D341Med (cell line): ENCODE measurements at regions not wholly inside any gene's neighbourhood (a gene's known extent, or its start where the extent isn't known, plus 50 kb on each side); places are given as distances from the start of the nearest gene placed in this dataset.
"Not testable (repeated sequence)": the region's sequence is repeated elsewhere in the genome, so short reads cannot be mapped to it uniquely, and the experiment has no call there.

ENCODE experiments used
- DNase-seq: peaks from one replicate; pipeline ENCODE4 v3.0.0; 2012; ENCODE audit warnings: low spot score

DNA sequence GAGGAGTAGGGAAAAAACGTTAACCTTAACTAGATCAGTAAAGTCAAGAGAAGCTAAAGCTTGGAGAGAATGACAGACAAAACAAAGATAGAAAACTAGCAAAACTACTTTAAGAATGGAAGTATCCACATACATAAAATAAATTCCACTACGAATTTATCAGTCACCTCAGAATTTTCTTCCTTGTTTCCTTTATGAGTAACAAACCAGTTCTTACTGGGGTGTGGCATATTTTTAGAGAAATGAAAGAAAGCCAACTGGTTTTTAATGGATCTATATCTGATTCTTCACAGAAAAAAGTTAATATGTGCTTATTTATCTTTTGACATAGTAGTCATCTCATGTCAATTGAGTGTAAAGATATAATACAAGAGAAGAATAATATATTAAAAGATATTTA, 2033.7 kb upstream of the CELF4 start:
- DNase-seq, result no peak

DNA sequence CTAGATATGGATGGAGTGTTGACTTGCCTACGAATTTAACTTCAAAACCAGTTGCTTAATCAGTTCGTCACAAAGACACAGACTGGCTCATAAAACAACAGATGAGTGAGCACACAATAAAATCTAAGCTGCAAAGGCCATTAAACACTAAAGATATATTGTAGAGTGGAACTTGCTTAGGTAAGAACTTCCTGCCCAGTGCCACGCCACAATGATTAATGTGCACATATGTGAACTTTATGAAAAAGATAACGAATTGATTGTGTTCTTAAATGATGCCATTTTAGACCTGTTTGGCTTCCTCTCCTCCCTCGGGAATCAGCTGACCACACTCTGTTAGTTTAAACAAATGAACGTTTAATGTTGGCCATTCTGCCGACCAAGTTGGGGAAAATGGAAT, 2031.3 kb upstream of the CELF4 start:
- no peak for DNase-seq

DNA sequence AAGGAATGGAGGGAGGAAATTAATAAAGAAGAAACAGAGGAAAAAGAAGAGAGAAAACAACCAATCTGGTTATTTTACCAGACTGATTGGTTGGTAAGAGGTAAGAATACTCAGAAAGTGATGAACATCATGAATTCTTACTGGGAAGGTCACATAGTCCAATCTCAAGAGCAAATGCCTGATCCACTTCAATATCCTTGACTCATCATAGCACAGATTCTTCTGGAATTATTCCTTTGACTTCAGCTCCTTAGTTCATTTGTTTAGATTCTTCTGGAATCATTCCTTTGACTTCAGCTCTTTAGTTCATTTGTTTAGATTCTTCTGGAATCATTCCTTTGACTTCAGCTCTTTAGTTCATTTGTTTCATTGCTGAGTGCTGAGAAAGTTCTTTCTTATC, 2030.6 kb upstream of the CELF4 start:
- DNase-seq, result no peak

DNA sequence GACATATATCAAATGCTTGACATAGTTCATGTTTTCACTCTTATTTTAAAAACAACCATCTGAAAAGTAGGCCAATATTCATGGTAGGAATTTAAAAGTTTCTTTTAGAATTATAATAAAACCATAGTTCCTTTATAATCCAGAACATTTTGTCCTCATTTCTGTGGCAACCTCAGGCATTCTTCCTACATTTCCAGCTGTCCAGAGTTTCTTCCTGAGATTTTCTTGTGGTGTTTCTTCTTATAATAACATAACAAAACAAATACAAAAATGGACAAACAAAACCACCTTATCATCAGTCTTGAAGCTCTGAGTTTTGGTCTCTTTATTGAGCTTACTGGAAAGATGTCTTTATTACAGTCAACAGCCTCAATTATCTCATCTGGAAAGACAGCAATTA, 2028.6 kb upstream of the CELF4 start:
- no peak for DNase-seq

DNA sequence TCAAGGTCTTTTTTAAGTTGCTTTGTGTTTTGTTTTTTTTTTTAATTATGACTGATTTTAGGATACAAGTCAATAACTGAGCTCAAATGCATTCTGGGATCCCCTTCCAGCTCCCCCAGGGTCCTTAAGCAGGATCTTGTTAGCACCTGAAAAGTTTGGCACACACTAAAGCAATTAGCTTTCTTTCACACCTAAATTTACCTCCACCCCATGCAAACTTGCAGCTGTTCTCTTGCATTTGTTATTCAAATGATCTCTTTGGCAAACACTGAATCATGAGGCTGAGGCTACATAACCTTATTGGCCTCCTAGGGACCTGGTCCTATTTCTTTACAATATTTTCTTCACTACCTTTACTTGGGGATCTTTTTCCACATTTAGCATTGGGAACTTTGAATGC, 2026.1 kb upstream of the CELF4 start:
- no peak for DNase-seq

DNA sequence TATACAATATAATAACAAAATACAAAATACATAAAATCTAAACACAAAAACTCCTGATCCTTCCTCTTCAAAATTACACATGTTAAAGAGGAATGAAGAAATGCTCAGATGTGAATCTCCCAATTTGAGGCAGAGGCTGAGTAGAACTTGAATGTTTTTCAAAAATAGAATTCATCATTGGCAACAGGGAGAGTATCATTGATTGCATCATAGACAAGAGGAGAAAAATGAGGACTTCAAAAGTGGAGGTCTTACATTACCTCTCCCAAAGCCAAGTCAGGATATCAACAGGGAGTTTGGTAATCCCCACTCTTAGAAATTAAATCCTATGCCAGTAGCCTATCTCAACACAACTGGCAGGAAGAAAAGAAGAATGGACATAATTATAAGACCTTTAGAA, 2023.9 kb upstream of the CELF4 start:
- no peak for DNase-seq

DNA sequence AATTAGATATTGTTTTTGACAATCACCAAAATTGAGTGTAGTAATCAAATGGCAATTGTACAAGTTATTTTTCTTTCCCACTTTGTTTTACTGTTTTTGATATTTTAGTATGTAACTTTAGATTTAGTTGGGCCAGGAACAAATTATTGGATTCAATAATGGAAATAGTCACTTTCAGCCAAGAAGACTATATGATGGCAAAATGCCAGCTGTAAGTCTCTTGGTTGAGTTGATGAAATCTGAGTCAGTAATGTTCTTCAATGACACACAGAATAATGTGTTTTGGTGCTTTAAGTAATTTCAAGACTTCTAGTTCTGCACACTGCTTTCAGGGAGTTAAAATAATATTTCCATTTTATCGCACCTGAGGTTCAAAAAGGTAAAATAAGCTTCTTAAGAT, 2022.0 kb upstream of the CELF4 start:
- DNase-seq, result no peak

DNA sequence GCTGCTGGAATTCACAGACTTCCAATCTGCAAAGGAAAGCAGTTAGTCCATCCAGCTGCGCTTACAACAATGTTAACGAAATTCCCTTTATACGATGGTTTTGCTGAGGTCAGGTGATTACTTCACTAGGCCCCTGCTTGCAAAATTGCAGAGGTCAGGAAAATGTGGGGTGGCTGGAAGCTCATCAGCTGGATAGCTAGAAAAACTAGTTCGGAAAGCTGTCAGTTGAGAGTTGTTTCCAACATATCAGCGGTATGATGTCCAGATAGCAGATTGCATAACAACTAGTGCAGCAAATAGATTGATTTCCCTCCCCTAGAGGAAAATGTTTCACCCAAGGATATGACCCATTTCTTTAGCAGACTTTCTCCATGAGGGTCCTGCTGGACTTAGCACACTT, 2021.1 kb upstream of the CELF4 start:
- DNase-seq, result no peak

DNA sequence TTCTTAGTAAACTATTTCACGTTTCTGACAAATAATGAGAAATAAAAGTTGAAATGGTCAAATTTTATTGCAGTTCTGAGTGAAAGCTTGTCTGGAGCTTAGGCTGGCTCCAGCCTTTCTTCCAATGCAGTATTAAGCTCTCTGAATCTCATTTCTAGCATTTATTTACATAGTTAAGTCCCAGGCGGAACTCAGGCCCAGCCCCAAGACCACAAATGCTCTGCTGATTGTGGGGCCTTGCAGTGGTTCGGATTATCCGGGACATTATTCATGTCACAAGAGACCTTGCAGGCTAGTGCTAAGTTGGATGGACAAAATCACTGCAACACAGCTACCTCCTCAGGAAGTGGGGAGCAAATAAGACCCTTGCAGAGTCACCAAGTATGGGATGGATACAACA, 2009.3 kb upstream of the CELF4 start:
- DNase-seq, result no peak

DNA sequence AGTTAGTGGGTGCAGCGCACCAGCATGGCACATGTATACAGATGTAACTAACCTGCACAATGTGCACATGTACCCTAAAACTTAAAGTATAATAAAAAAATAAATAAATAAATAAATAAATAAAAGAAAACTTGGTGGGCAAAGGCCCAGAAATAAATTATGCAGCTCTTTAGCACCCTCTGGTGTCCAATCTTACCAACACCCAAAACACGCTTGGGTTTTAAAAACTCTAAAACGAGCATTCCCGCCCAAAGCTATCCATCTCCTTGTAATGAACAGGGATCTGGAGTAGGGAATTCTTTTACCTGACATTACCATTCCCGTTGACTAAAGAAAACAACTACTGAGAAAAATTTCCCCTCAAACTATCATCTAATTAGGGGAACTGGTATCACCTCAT, 2005.9 kb upstream of the CELF4 start:
- peak; percentile 61 for DNase-seq

DNA sequence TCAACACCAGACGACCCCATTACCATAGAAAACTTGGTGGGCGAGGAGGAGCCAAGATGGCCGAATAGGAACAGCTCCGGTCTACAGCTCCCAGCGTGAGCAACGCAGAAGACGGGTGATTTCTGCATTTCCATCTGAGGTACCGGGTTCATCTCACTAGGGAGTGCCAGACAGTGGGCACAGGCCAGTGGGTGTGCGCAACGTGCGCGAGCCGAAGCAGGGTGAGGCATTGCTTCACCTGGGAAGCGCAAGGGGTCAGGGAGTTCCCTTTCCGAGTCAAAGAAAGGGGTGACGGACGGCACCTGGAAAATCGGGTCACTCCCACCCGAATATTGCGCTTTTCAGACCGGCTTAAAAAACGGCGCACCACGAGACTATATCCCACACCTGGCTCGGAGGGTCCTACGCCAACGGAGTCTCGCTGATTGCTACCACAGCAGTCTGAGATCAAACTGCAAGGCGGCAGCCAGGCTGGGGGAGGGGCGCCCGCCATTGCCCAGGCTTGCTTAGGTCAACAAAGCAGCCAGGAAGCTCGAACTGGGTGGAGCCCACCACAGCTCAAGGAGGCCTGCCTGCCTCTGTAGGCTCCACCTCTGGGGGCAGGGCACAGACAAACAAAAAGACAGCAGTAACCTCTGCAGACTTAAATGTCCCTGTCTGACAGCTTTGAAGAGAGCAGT, 2000.1 kb upstream of the CELF4 start:
- DNase-seq, result not testable (repeated sequence)

DNA sequence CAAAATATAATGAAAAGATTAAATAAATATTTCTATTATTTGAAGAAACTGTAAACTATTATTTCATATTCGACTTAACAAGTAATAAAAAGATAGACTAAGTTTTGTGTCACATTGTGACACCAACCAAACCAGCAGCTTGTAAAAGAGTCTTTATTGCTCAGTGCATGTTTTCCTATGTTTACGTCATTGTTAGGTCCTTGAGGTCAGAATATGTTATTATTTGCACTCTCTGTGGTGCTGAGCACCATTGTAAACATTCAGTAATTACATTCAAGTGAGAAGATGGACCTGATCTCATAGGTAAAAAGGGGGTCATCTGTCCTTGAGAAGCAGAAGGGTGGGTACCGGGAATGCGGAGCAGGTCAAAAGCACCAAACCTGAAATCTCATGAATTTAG, 1999.1 kb upstream of the CELF4 start:
- DNase-seq, result no peak

DNA sequence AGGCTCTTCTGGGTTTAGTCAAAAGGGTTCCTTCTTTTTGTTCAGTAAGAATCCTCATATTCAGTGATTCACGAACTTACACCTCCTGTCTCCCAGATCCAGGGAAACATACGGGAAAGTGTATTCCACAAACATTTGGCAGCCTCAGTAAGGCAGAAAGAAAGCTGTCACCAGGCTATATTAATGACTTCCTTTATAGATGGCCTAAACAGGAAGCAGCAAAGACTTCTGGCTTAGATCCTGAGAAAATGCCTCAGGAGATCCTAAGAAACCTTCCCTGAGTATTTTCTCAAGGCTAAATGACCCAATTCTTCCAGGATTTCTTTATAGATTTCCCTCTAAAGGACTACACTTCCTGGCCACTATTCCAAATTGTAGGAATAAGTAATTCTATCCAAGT, 1995.5 kb upstream of the CELF4 start:
- no peak for DNase-seq

DNA sequence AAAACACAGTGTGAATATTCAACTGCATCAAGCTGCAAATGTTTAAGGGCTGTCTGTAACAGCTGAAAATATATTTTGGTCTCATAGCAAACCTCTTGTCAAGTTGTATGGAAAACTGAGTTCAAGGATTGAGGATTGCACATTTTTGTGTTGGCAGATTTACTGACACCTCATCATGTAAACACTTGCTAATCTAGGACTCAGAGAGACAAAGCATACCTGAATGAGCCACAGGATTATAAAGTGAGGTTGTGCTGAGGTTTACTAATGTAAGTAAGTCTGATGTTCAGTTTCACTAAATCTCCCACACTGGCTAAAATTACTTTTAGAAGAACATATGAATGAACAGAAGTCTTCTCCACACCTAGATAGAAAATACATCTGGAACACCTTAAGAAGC, 1993.1 kb upstream of the CELF4 start:
- no peak for DNase-seq

DNA sequence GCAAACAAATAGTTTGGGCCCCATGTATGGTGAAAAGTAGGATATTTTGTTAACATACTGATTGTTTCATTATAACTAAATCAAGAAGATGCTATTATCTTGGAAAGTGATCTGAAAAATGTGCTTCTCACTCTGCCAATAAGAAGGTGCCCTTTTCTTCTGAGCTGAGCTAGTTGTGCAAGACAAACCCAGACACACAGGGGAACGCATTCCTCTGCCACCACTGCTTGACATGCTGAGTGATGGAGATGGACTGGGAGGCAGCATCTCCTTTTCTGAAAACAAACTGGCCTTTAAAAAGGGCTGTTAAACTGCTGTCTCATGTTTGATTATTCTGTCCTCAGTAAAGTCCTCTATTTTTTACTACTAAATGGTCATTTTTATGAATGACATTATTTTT, 1989.9 kb upstream of the CELF4 start:
- no peak for DNase-seq

DNA sequence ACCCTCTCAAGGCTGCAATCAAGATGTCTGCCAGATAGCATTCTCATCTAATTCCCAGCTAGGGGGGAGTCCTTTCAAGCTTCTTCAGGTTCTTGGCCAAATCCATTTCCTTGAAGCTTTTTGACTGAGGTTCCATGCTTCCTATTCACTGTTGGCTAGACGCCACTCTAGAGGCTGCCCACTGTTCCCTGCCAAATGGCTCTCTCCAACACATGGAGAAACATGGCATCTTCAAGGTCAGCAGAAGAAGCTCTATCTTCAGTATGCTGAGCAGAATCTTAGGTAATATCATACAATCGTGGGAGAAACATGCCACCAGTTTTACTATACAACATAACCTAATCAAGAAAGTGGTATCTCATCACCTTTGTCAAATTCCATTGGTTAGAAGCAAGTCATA, 1985.1 kb upstream of the CELF4 start:
- DNase-seq, result no peak

DNA sequence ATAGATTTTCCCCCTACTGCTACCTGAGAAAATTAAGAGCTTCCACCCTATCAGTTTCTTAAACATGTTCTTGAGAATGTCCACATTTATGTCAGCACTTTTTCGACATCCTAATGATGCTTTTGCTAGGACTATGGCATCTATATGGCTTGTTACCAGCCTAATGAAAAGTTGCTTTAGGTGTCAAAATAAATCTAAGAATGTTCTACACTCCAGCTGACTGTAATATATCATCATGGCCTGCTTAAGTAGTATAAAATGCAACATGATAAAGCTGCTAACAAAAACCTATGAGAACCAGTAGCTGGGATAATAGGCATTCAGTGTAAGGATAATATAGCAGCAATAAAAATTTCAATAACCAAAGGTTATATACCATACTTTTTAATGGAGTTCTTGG, 1983.5 kb upstream of the CELF4 start:
- DNase-seq, result no peak

DNA sequence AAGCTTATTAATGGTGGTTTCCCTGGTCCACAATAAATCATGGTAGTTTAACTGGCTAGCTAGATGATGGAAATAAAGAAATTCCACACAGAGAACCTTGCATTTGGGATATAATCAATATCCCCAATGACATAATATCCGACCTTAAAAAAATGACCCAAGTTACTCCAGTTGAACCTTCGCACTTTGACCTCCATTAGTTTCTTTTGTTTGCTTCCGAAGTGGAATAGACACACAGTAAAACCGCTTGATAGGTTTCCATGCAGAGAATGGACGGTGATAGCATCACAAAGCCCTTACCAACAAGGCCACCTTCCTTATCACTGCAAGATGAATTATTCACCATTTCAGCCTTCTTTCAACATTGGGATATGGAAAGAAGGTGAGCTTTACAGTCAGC, 1966.1 kb upstream of the CELF4 start:
- no peak for DNase-seq

DNA sequence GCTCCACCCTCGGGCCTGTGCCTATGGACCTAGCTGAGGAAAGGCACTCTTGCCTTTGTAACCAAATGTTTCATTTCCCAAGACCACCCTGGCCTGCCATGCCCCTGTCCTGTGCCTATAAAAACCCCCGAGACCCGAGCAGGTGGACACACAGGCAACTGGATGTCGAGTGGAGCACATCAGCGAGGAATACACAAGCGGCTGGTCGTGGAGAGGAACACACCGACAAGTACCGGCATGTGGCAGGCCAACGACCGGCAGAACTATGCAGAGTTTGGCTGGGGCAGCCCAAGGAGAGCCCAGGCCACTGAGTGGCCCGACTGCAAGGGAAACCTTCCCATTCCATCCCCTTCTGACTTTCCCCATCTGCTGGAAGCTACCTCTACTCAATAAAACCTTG, 1963.8 kb upstream of the CELF4 start:
- no peak for DNase-seq

DNA sequence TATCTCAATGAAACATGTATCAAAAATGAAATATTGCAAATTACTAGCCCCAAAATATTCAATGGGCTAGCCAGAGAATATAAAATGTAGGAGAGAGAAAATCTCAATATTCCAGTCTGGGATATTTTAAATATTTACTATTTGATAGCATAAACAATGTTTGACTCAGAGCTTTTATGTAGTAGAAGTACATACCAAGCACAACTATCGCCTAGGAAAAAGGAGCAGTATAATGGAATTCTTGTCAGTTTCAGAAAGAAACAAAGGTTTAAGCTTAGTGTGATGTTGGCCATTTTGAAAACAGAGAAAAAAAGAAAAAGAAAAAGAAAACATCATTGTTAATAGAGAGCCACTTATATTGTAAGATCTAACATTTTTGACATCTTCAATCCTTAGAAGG, 1961.9 kb upstream of the CELF4 start:
- DNase-seq, result no peak

DNA sequence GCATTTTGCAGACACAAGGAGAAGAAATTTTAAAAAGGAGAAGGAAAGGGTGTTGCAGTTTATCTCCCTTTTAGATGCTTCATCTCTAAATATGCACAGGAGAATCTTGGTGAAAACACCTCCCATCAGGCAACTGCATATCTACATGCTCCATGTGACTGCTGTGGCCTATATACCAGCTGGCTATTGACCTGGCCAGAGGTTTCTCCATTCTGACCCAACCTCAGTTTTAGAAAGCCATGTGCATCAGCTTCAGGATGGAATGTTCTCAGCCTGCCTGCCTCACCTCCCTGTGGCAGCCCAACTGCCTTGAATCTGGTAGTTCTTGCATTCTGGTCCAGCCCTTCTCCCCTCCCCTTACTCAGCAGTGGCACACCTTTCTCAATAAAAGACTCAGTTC, 1958.8 kb upstream of the CELF4 start:
- DNase-seq, result no peak

DNA sequence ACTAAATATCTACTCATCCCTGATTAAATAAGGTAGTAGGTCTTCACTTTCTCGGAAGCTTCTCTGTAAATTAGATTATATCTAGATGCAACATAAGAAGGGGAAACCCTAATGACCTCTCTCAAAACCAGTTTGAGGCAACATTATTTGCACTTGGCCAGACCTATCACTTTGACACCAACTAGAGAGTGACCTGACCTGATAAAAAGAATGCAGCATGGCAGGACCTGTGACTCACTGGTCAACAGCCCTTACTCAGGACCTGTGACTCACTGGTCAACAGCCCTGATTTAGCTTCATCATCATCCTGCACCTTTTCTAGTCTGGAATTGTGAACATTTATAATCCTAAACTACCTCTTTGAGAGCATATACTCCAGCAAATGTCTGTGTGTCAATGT, 1957.7 kb upstream of the CELF4 start:
- no peak for DNase-seq

DNA sequence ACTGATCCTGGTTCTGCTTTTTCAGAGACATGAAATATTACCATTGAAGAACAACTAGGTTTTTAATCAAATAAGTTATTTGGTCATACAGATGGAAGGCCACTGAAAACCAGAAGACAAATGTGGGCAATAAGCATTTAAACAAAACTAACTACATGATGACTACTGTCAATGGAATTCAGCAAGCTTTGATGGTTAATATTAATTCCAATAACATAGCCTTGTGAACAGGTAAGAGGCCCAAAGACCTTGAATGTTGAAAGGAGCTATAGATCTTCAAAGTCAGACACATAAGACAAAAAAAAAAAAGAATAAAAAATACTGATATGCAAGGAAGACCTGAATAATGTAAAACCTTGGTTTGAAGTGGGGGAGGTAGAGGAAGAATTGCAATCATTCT, 1955.6 kb upstream of the CELF4 start:
- no peak for DNase-seq

DNA sequence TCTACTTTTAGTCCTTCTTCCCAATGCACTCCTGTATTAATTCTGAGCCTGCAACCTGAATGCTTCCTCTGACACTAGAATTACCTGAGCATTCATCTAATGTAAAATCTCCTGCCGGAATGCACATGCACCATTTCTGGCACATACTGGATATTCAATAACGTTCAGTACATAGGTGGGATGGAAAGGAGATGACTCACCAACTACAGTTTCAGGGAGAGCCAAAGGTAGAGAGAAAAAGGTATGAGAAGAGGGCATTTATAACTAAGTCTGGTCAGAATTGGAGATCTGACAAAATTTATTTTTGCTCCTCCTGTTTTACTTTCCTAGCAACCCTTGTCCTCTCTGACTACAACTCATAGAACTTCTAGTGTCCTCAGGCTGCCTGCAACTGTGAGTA, 1954.1 kb upstream of the CELF4 start:
- no peak for DNase-seq

DNA sequence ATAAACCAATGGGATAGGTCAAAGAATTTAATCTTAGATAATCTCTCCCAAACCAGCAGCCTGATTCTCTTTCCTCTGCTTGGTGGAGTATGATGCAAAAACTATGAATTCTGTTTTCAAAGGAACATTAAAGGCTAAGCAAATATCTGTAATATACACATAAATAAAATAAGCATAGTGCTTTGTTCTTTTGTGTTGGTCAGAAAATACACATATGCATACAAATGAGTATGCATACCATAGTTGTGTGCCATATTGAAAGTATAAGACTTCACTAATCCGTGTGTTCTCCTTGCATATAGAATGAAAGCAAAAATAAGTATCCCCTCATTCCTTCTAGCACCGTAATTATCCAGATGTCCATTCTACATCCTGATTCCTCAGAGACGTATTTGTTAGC, 1949.7 kb upstream of the CELF4 start:
- no peak for DNase-seq
